ENCODE measurements at regions not wholly inside any gene's neighbourhood (a gene's known extent, or its start where the extent isn't known, plus 50 kb on each side); places are given as distances from the start of the nearest gene placed in this dataset.
A peak's percentile ranks its signal among the peaks of the same experiment; 100 is the strongest.

- peak; percentile 92 for DNase-seq (ENCODE audit: low spot score)
- TF ChIP-seq CTCF (IDR thresholded peaks at IDR 0.05) = no peak
- Mint-ChIP-seq H3K9me3 (ENCODE audit: low read depth) (no peaks in the 10 kb centered on the region), H3K27me3 (ENCODE audit: low read depth) (peaks cover 33% of the 10 kb centered on the region), H3K4me1 (ENCODE audit: low read depth) (no peaks in the 10 kb centered on the region), H3K36me3 (ENCODE audit: low read depth) (no peaks in the 10 kb centered on the region), H3K27ac (ENCODE audit: unreplicated experiment) (no peak overlapping the region), H3K4me3 (ENCODE audit: unreplicated experiment) (no peak overlapping the region)
Measured at GRCh38 chr12:132399092-132400010, 70.0 kb upstream of the GALNT9 start.

- Mint-ChIP-seq H3K4me1 (ENCODE audit: low read depth) (peaks cover 4% of the 10 kb centered on the region), H3K4me3 (ENCODE audit: unreplicated experiment) (no peak overlapping the region), H3K9me3 (ENCODE audit: low read depth) (no peaks in the 10 kb centered on the region), H3K27me3 (ENCODE audit: low read depth) (peaks cover 31% of the 10 kb centered on the region), H3K36me3 (ENCODE audit: low read depth) (no peaks in the 10 kb centered on the region), H3K27ac (ENCODE audit: unreplicated experiment) (no peak overlapping the region)
- no peak for TF ChIP-seq CTCF (IDR thresholded peaks at IDR 0.05)
- peak; percentile 91 for DNase-seq (ENCODE audit: low spot score)
Measured at GRCh38 chr12:132398386-132398991, 69.1 kb upstream of the GALNT9 start.

- Mint-ChIP-seq H3K27ac (ENCODE audit: unreplicated experiment) (no peak overlapping the region), H3K27me3 (ENCODE audit: low read depth) (peaks cover 32% of the 10 kb centered on the region), H3K4me1 (ENCODE audit: low read depth) (peaks cover 9% of the 10 kb centered on the region), H3K36me3 (ENCODE audit: low read depth) (no peaks in the 10 kb centered on the region), H3K4me3 (ENCODE audit: unreplicated experiment) (no peak overlapping the region), H3K9me3 (ENCODE audit: low read depth) (no peaks in the 10 kb centered on the region)
- DNase-seq (ENCODE audit: low spot score) = peak; percentile 75
- TF ChIP-seq CTCF (IDR thresholded peaks at IDR 0.05) = no peak
Measured at GRCh38 chr12:132397934-132398385, 68.6 kb upstream of the GALNT9 start.

- DNase-seq (ENCODE audit: low spot score) = peak; percentile 71
- no peak overlapping the region for H3K27ac Mint-ChIP-seq (ENCODE audit: unreplicated experiment)
- peaks cover 9% of the 10 kb centered on the region for H3K4me1 Mint-ChIP-seq (ENCODE audit: low read depth)
- H3K27me3 Mint-ChIP-seq (ENCODE audit: low read depth) = peaks cover 30% of the 10 kb centered on the region
- no peaks in the 10 kb centered on the region for H3K36me3 Mint-ChIP-seq (ENCODE audit: low read depth)
- TF ChIP-seq CTCF (IDR thresholded peaks at IDR 0.05) = no peak
- no peak overlapping the region for H3K4me3 Mint-ChIP-seq (ENCODE audit: unreplicated experiment)
- H3K9me3 Mint-ChIP-seq (ENCODE audit: low read depth) = no peaks in the 10 kb centered on the region
Measured at GRCh38 chr12:132397152-132397933, 68.0 kb upstream of the GALNT9 start.

- Mint-ChIP-seq H3K9me3 (ENCODE audit: low read depth) (no peaks in the 10 kb centered on the region), H3K27ac (ENCODE audit: unreplicated experiment) (no peak overlapping the region), H3K27me3 (ENCODE audit: low read depth) (peaks cover 30% of the 10 kb centered on the region), H3K4me1 (ENCODE audit: low read depth) (peaks cover 9% of the 10 kb centered on the region), H3K4me3 (ENCODE audit: unreplicated experiment) (no peak overlapping the region), H3K36me3 (ENCODE audit: low read depth) (no peaks in the 10 kb centered on the region)
- DNase-seq (ENCODE audit: low spot score) = peak; percentile 10
- TF ChIP-seq CTCF (IDR thresholded peaks at IDR 0.05) = no peak
Measured at GRCh38 chr12:132396657-132397056, 67.3 kb upstream of the GALNT9 start.

Measured in chondrocyte (in vitro differentiated cells).